Neural progenitor cell (in vitro differentiated cells): ENCODE measurements at regions not wholly inside any gene's neighbourhood (a gene's known extent, or its start where the extent isn't known, plus 50 kb on each side); places are given as distances from the start of the nearest gene placed in this dataset.
A peak's percentile ranks its signal among the peaks of the same experiment; 100 is the strongest.

Source experiments
- DNase-seq: peaks from one replicate; pipeline ENCODE4 v3.0.0-alpha.2; 2016; ENCODE audit warnings: low spot score
- H2AFZ ChIP-seq: fragments of 200-600 bp; sonication (generic); replicated peaks from 2 replicates; pipeline ENCODE4 v1.6.1; 2016; ENCODE audit warnings: antibody characterized with exemption
- H3F3A ChIP-seq: fragments of 200-600 bp; sonication (generic); 2 replicates; pipeline ENCODE4 v1.6.1; 2016; ENCODE audit warnings: antibody characterized with exemption, low read depth
- H3K27ac ChIP-seq: fragments of 200-600 bp; sonication (generic); 2 replicates; pipeline ENCODE4 v1.5.1; 2016; ENCODE audit warnings: mild to moderate bottlenecking
- H3K27me3 ChIP-seq: fragments of 200-600 bp; sonication (generic); 2 replicates; pipeline ENCODE4 v1.6.1; 2016; ENCODE audit warnings: mild to moderate bottlenecking, moderate library complexity
- H3K36me3 ChIP-seq: fragments of 200-600 bp; sonication (generic); 2 replicates; pipeline ENCODE4 v1.5.1; 2016
- H3K4me1 ChIP-seq: fragments of 200-600 bp; sonication (generic); 2 replicates; pipeline ENCODE4 v1.6.1; 2016; ENCODE audit warnings: mixed run types
- H3K4me2 ChIP-seq: fragments of 200-600 bp; sonication (generic); 2 replicates; pipeline ENCODE4 v1.6.1; 2016
- H3K4me3 ChIP-seq: fragments of 200-600 bp; sonication (generic); 2 replicates; pipeline ENCODE4 v1.5.1; 2016
- H3K79me2 ChIP-seq: fragments of 200-600 bp; sonication (generic); 2 replicates; pipeline ENCODE4 v1.6.1; 2016; ENCODE audit warnings: low read depth
- H3K9ac ChIP-seq: fragments of 200-600 bp; sonication (generic); 2 replicates; pipeline ENCODE4 v1.6.1; 2016
- H3K9me3 ChIP-seq: fragments of 200-600 bp; sonication (generic); 2 replicates; pipeline ENCODE4 v1.5.1; 2016; ENCODE audit warnings: low read depth
- H4K20me1 ChIP-seq: fragments of 200-600 bp; sonication (generic); 2 replicates; pipeline ENCODE4 v1.6.1; 2016; ENCODE audit warnings: low read depth
- H3K27ac Mint-ChIP-seq: 3 replicates; pipeline ENCODE4 v1.8.0; 2021; ENCODE audit warnings: mixed read lengths
- H3K27me3 Mint-ChIP-seq: 2 replicates; pipeline ENCODE4 v1.8.0; 2022; ENCODE audit warnings: low read depth, mild to moderate bottlenecking, inconsistent platforms, moderate library complexity, mixed read lengths; ENCODE audit not compliant: insufficient read depth
- H3K36me3 Mint-ChIP-seq: 3 replicates; pipeline ENCODE4 v1.8.0; 2021; ENCODE audit warnings: mixed read lengths
- H3K4me1 Mint-ChIP-seq: 3 replicates; pipeline ENCODE4 v1.8.0; 2021; ENCODE audit warnings: mixed read lengths
- H3K4me3 Mint-ChIP-seq: 3 replicates; pipeline ENCODE4 v1.8.0; 2021; ENCODE audit warnings: mild to moderate bottlenecking, moderate library complexity, mixed read lengths
- H3K9me3 Mint-ChIP-seq: 3 replicates; pipeline ENCODE4 v1.8.0; 2020; ENCODE audit warnings: mixed read lengths
- EZH2 ChIP-seq: fragments of 200-600 bp; sonication (generic); IDR thresholded peaks from 2 replicates; pipeline ENCODE4 v1.6.1; 2017; ENCODE audit warnings: antibody characterized with exemption, mild to moderate bottlenecking, moderate library complexity
- EZH2phosphoT487 ChIP-seq: fragments of 200-600 bp; sonication (generic); IDR thresholded peaks from 2 replicates; pipeline ENCODE4 v1.6.1; 2017; ENCODE audit warnings: antibody characterized with exemption
- TF ChIP-seq, protein P1 (sequence below): fragments of 200-600 bp; sonication (generic); IDR thresholded peaks from 2 replicates; pipeline ENCODE4 v1.5.1; 2017; ENCODE audit warnings: antibody characterized with exemption, mild to moderate bottlenecking

GRCh38 chr14:54211551-54212308 is 185.1 kb upstream of the CDKN3 start:
- Histone ChIP-seq H2AFZ (peak overlapping the region; percentile 1), H3F3A (no peaks in the 10 kb centered on the region), H3K4me2 (no peak overlapping the region), H3K9ac (no peak overlapping the region), H3K79me2 (no peaks in the 10 kb centered on the region), H4K20me1 (no peaks in the 10 kb centered on the region), H3K27ac (no peak overlapping the region), H3K4me3 (no peak overlapping the region), H3K4me1 (no peaks in the 10 kb centered on the region), H3K27me3 (no peaks in the 10 kb centered on the region), H3K9me3 (no peaks in the 10 kb centered on the region), H3K36me3 (no peaks in the 10 kb centered on the region)
- Mint-ChIP-seq H3K9me3 (peaks cover 6% of the 10 kb centered on the region), H3K4me3 (no peak overlapping the region), H3K36me3 (no peaks in the 10 kb centered on the region), H3K4me1 (no peaks in the 10 kb centered on the region), H3K27me3 (peaks cover 6% of the 10 kb centered on the region), H3K27ac (no peak overlapping the region)
- TF ChIP-seq, protein P1, sequence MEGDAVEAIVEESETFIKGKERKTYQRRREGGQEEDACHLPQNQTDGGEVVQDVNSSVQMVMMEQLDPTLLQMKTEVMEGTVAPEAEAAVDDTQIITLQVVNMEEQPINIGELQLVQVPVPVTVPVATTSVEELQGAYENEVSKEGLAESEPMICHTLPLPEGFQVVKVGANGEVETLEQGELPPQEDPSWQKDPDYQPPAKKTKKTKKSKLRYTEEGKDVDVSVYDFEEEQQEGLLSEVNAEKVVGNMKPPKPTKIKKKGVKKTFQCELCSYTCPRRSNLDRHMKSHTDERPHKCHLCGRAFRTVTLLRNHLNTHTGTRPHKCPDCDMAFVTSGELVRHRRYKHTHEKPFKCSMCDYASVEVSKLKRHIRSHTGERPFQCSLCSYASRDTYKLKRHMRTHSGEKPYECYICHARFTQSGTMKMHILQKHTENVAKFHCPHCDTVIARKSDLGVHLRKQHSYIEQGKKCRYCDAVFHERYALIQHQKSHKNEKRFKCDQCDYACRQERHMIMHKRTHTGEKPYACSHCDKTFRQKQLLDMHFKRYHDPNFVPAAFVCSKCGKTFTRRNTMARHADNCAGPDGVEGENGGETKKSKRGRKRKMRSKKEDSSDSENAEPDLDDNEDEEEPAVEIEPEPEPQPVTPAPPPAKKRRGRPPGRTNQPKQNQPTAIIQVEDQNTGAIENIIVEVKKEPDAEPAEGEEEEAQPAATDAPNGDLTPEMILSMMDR, result no peak
- TF ChIP-seq EZH2, result no peak
- no peak for TF ChIP-seq EZH2phosphoT487
- DNase-seq, result no peak

DNA sequence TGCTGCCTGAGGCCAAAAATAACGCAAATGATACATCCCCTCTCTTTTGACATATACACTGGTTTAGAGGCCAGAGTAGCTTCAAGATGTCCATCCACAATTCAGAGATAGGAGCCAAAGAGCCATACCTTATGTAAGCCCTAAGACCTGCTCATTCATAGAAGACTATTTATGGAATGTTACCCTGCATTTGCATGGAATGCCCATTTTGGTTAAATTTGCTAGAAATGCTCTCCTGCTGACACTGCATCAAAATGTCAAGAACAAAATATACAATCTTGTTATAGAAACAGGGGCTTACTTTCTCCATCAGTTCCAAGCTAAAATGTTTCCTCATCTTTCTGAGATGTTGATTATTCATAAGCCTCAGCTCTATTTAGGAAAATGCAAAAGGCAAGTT is 183.3 kb upstream of the CDKN3 start:
- Histone ChIP-seq H2AFZ (no peak overlapping the region), H3K36me3 (no peaks in the 10 kb centered on the region), H3K9ac (no peak overlapping the region), H3F3A (peaks cover 1% of the 10 kb centered on the region), H4K20me1 (no peaks in the 10 kb centered on the region), H3K4me3 (no peak overlapping the region), H3K9me3 (no peaks in the 10 kb centered on the region), H3K79me2 (no peaks in the 10 kb centered on the region), H3K27me3 (peaks cover 13% of the 10 kb centered on the region), H3K27ac (no peak overlapping the region), H3K4me1 (no peaks in the 10 kb centered on the region), H3K4me2 (no peak overlapping the region)
- Mint-ChIP-seq H3K4me1 (peaks cover 9% of the 10 kb centered on the region), H3K9me3 (peaks cover 6% of the 10 kb centered on the region), H3K27me3 (peaks cover 2% of the 10 kb centered on the region), H3K36me3 (no peaks in the 10 kb centered on the region), H3K4me3 (no peak overlapping the region), H3K27ac (no peak overlapping the region)
- no peak for DNase-seq
- TF ChIP-seq, protein P1, result no peak
- TF ChIP-seq EZH2phosphoT487, result no peak
- TF ChIP-seq EZH2, result no peak

GRCh38 chr14:54216827-54217226 is 180.0 kb upstream of the CDKN3 start:
- H3K36me3 Mint-ChIP-seq, result no peaks in the 10 kb centered on the region
- Histone ChIP-seq H3K27ac (no peak overlapping the region), H3K79me2 (no peaks in the 10 kb centered on the region), H3K9me3 (no peaks in the 10 kb centered on the region), H3K36me3 (no peaks in the 10 kb centered on the region), H3K9ac (no peak overlapping the region), H3K4me3 (no peak overlapping the region), H3K4me2 (no peak overlapping the region), H3K4me1 (peaks cover 33% of the 10 kb centered on the region), H3F3A (peaks cover 31% of the 10 kb centered on the region), H4K20me1 (no peaks in the 10 kb centered on the region), H2AFZ (no peak overlapping the region), H3K27me3 (peaks cover 46% of the 10 kb centered on the region)
- H3K27ac Mint-ChIP-seq, result no peak overlapping the region
- TF ChIP-seq EZH2 (no peak), EZH2phosphoT487 (no peak)
- TF ChIP-seq, protein P1, result no peak
- H3K9me3 Mint-ChIP-seq, result peaks cover 6% of the 10 kb centered on the region
- H3K27me3 Mint-ChIP-seq, result no peaks in the 10 kb centered on the region
- no peak for DNase-seq
- peaks cover 41% of the 10 kb centered on the region for H3K4me1 Mint-ChIP-seq
- no peak overlapping the region for H3K4me3 Mint-ChIP-seq
